GM13977 (cell line): ENCODE measurements at regions not wholly inside any gene's neighbourhood (a gene's known extent, or its start where the extent isn't known, plus 50 kb on each side); places are given as distances from the start of the nearest gene placed in this dataset.
A peak's percentile ranks its signal among the peaks of the same experiment; 100 is the strongest.

ENCODE experiments used
- DNase-seq: peaks from one replicate; pipeline ENCODE4 v3.0.0; 2012; ENCODE audit warnings: low spot score
- in situ Hi-C: fragments of 300-500 bp; cut with MboI; formaldehyde crosslinking; loops from one replicate; pipeline ENCODE4 v1.12.0; 2022; ENCODE audit warnings: low sequenced_read_pairs, low pct_unique_long_range_greater_than_20kb, mixed read lengths, inconsistent platforms; ENCODE audit not compliant: unreplicated experiment
- TF ChIP-seq, protein P1 (sequence below): IDR thresholded peaks from 2 replicates; pipeline ENCODE4 v1.5.1; 2012; ENCODE audit warnings: mild to moderate bottlenecking, control low read depth; ENCODE audit not compliant: insufficient read depth; ENCODE audit errors: extremely low read depth, missing control alignments

- TF ChIP-seq, protein P1, sequence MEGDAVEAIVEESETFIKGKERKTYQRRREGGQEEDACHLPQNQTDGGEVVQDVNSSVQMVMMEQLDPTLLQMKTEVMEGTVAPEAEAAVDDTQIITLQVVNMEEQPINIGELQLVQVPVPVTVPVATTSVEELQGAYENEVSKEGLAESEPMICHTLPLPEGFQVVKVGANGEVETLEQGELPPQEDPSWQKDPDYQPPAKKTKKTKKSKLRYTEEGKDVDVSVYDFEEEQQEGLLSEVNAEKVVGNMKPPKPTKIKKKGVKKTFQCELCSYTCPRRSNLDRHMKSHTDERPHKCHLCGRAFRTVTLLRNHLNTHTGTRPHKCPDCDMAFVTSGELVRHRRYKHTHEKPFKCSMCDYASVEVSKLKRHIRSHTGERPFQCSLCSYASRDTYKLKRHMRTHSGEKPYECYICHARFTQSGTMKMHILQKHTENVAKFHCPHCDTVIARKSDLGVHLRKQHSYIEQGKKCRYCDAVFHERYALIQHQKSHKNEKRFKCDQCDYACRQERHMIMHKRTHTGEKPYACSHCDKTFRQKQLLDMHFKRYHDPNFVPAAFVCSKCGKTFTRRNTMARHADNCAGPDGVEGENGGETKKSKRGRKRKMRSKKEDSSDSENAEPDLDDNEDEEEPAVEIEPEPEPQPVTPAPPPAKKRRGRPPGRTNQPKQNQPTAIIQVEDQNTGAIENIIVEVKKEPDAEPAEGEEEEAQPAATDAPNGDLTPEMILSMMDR: no peak
- no peak for DNase-seq
- in situ Hi-C loops: no loop called here
Measured at GRCh38 chr11:90323289-90323688, 100.4 kb upstream of the CHORDC1 start.

DNA sequence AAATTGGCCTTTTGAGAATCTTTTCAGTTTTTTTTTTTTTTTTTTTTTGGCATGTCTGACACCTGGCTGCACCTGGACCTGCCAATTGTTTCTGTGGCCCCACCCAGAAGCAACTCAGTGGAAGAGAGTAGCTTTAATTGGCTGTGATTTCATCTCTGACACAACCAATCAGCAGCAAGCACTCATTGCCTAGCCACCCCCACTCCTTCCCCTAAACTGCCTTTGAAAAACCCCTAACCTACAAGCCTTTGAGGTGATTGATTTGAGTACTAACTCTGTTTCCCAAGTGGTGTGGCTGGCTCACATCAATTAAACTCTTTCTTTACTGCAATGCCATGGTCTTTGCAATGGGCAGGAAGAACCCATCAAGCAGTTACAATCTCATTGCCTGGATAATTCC, 98.2 kb upstream of the CHORDC1 start:
- in situ Hi-C loops: no loop called here
- TF ChIP-seq, protein P1: no peak
- no peak for DNase-seq

GRCh38 chr11:90318651-90319050, 95.8 kb upstream of the CHORDC1 start:
- in situ Hi-C loops: no loop called here
- TF ChIP-seq, protein P1: no peak
- DNase-seq: no peak

- in situ Hi-C loops: no loop called here
- TF ChIP-seq, protein P1: peak; percentile 4
- no peak for DNase-seq
Measured at GRCh38 chr11:90310210-90310609, 87.4 kb upstream of the CHORDC1 start.

DNA sequence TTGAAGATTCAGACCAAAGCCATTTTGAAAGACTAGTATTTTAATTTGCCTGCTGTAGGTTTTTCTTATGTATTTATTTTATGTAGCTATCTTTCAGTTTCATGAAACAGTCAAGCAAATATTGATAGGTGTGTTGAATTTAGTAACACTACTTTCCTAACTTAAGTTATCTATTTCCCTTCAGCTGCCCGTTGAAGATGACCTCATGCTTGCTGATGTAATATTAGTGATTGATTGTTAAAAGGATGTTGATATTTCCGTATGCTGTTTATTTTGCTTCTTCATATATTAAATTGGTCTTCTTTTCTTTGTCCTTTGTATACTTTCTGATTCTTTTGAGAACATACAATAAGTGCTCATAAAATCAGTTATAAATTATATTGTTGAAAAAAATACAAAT, 86.8 kb upstream of the CHORDC1 start:
- no peak for DNase-seq
- in situ Hi-C loops: no loop called here
- TF ChIP-seq, protein P1: no peak

DNA sequence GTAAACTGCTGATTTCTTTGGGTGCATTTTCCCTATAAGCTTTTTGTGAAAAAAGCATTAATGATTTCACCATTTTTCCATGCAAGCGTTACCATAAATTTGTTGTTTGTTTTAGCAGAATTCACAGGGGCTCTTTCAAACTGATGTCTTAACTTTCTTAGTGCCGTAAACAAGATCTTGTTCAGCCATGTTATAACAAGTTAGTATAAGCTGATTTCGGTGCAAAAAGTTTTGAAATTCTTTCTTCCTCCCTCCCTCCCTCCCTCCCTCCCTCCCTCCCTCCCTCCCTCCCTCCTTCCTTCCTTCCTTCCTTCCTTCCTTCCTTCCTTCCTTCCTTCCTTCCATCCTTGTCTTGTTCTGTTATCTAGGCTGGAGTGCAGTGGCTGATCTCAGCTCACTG, 71.7 kb upstream of the CHORDC1 start:
- TF ChIP-seq, protein P1: no peak
- DNase-seq: no peak
- in situ Hi-C loops: no loop called here

DNA sequence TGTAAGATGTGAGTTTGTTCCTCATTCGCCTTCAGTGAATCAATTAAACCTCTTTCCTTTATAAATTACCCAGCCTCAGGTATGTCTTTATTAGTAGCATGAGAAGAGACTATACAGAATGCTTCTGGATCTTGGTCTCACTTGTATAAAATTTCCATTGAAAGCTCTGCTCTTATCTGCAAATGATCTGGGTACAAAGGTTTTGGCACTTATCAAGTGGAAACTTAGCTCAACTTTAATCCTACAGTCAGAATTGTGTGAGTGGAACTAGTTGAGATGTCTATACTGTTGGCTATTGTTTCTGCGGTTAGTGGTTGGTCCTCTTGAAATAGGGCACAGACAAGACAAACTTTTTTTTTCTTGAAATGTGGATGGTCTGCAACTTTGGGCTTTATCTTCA, 71.2 kb upstream of the CHORDC1 start:
- TF ChIP-seq, protein P1: no peak
- in situ Hi-C loops: no loop called here

More for the DNA sequence above, 71.2 kb upstream of the CHORDC1 start:
- no peak for DNase-seq
